ENCODE measurements at regions not wholly inside any gene's neighbourhood (a gene's known extent, or its start where the extent isn't known, plus 50 kb on each side); places are given as distances from the start of the nearest gene placed in this dataset.
"Not testable (repeated sequence)": the region's sequence is repeated elsewhere in the genome, so short reads cannot be mapped to it uniquely, and the experiment has no call there.

DNA sequence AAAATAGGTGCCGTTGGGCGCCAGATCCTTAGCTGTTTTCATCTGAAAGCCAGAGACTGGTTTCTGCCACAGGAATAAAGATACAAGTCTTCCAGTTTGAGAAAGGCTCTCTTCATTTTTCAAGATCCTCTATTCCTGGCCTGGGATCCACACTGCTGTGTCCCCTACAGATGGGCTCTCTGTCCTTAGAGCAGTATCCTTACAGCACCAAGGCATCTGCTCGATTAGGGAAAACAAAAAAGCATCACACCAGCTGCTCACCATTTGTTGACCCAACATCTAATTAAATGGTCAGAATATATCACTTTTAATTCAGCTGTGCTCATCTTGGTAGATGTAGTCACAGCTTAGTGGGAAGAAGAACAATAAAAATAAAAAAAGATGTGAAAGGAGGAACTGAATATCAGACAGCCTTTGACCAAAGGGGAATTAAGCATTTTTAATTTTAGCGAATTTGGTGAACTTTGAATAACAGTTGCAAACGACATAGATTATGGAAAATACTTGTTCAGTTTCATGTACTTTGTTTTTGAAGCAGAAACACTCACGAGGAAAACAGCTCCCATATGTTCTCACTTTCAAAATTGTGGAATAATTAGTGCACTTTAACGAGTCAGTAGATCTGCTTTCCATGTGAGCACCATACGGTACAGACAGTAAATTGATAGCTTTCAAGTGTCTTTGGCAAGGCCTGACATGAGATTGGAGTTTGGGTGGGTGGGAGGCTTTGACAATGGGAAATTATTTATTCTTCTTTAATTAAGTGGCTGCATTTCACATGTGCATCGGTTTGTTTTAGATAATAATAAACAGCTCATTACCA, 148.4 kb upstream of the CLNK start:
- 72 to 74% methylated on average over 7 to 9 of the region's 9 CpGs for WGBS, 2 donors (ENCODE audit: low coverage in 1 of 2)
- Histone ChIP-seq H3K4me3 (no peak overlapping the region), H3K27me3 (no peaks in the 10 kb centered on the region), H3K36me3 (no peaks in the 10 kb centered on the region), H3K4me1 (no peaks in the 10 kb centered on the region), H3K9me3 (no peaks in the 10 kb centered on the region), H3K27ac (no peak overlapping the region)
- TF ChIP-seq, protein P1, sequence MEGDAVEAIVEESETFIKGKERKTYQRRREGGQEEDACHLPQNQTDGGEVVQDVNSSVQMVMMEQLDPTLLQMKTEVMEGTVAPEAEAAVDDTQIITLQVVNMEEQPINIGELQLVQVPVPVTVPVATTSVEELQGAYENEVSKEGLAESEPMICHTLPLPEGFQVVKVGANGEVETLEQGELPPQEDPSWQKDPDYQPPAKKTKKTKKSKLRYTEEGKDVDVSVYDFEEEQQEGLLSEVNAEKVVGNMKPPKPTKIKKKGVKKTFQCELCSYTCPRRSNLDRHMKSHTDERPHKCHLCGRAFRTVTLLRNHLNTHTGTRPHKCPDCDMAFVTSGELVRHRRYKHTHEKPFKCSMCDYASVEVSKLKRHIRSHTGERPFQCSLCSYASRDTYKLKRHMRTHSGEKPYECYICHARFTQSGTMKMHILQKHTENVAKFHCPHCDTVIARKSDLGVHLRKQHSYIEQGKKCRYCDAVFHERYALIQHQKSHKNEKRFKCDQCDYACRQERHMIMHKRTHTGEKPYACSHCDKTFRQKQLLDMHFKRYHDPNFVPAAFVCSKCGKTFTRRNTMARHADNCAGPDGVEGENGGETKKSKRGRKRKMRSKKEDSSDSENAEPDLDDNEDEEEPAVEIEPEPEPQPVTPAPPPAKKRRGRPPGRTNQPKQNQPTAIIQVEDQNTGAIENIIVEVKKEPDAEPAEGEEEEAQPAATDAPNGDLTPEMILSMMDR (IDR thresholded peaks at IDR 0.05) = no peak
- TF ChIP-seq POLR2AphosphoS5 (IDR thresholded peaks at IDR 0.05) (no peak), EP300 (IDR thresholded peaks at IDR 0.05; ENCODE audit: low read depth) (no peak), POLR2A (IDR thresholded peaks at IDR 0.05) (no peak)
- intact Hi-C loops (cut with DNase I; ENCODE audit: low total_unique reads) = no loop called here
- in situ Hi-C loops (cut with MboI; ENCODE audit: low pct_ligation_motif_present in 1 of 4, low pct_unique_long_range_greater_than_20kb in 1 of 4, low sequenced_read_pairs in 3 of 4) = no loop called here
- DNase-seq = no peak

DNA sequence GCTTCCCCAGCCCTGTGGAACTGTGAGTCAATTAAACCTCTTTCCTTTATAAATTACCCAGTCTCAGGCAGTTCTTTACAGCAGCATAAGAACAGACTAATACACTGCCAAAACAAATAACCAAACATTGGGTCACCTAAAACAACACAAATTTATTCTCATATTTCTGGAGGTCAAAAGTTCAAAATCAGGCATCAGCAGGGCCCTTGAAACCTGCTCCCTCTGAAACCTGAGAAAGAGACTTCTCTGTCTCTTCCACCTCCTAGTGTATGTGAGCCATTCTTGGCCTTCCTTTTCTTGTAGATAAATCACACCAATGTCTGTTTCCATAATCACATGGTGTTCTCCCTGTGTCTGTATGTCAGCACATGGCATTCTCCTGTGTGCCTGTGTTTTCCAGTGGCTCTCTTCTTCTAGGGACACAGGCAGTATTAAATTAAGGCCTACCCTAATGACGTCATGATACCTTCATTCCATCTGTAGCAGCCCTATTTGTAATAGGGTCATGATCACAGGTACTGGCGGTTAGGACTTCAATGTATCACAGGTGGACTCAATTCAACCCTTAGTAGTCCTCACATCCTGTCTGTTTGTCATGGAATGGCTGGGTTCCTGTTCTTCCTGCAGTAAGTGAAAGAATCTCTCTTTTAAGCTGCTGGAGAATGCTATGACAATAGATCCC, 147.3 kb upstream of the CLNK start:
- no peaks in the 10 kb centered on the region for H3K27me3 ChIP-seq
- in situ Hi-C loops (cut with MboI; ENCODE audit: low pct_ligation_motif_present in 1 of 4, low pct_unique_long_range_greater_than_20kb in 1 of 4, low sequenced_read_pairs in 3 of 4) (no loop called here), intact Hi-C loops (cut with DNase I; ENCODE audit: low total_unique reads) (no loop called here)
- no peak for DNase-seq
- H3K4me3 ChIP-seq = no peak overlapping the region
- no peaks in the 10 kb centered on the region for H3K4me1 ChIP-seq
- TF ChIP-seq POLR2A (IDR thresholded peaks at IDR 0.05) = no peak
- TF ChIP-seq, protein P1 (IDR thresholded peaks at IDR 0.05) = no peak
- no peak for TF ChIP-seq POLR2AphosphoS5 (IDR thresholded peaks at IDR 0.05)
- no peak for TF ChIP-seq EP300 (IDR thresholded peaks at IDR 0.05; ENCODE audit: low read depth)
- H3K9me3 ChIP-seq = no peaks in the 10 kb centered on the region
- WGBS, 2 donors (ENCODE audit: low coverage in 1 of 2) = 60 to 87% methylated on average over 1 to 2 of the region's 2 CpGs
- H3K36me3 ChIP-seq = no peaks in the 10 kb centered on the region
- no peak overlapping the region for H3K27ac ChIP-seq

DNA sequence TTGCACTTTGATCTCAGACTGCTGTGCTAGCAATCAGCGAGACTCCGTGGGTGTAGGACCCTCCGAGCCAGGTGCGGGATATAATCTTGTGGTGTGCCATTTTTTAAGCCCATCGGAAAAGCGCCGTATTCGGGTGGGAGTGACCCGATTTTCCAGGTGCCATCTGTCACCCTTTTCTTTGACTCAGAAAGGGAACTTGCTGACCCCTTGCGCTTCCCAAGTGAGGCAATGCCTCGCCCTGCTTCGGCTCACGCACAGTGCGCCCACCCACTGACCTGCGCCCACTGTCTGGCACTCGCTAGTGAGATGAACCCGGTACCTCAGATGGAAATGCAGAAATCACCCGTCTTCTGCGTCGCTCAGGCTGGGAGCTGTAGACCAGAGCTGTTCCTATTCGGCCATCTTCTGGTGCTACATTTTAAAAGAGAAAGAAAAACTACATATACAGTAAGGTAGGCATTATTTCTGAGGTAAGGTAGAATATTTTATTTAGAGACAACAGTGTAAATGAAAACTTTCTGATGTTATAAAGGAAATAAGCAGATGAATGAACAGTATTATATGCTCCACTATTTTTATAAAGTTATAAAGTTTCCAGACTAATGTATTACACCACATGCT, 144.5 kb upstream of the CLNK start:
- H3K27me3 ChIP-seq; H3K27ac ChIP-seq; H3K4me1 ChIP-seq; intact Hi-C loops (cut with DNase I; ENCODE audit: low total_unique reads); H3K4me3 ChIP-seq; H3K36me3 ChIP-seq; H3K9me3 ChIP-seq; DNase-seq; in situ Hi-C loops (cut with MboI; ENCODE audit: low pct_ligation_motif_present in 1 of 4, low pct_unique_long_range_greater_than_20kb in 1 of 4, low sequenced_read_pairs in 3 of 4): not testable (repeated sequence)
- 84 to 100% methylated on average over 1 to 21 of the region's 21 CpGs for whole genome bisulfite sequencing, 2 donors (ENCODE audit: low coverage in 1 of 2)

DNA sequence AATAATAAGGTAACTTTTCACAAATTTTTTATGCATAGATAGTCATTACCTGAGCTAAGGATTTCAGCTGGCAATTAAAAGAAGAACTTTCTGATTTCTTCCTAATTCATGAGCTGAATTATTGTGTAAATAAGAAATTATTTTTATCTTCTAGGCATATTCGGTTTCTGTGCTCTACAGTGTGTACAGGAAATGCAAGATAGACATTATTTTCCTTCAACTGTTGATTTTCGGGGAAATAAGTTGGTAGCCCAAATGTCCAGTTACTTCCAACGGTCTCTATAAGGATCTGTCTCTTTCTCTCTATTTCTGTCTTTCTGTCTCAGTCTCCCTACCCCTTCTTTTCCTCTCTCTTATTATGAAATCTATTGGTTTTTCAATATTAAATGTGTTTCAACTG, 137.3 kb upstream of the CLNK start:
- in situ Hi-C loops (cut with MboI; ENCODE audit: low pct_ligation_motif_present in 1 of 4, low pct_unique_long_range_greater_than_20kb in 1 of 4, low sequenced_read_pairs in 3 of 4) = no loop called here
- no peaks in the 10 kb centered on the region for H3K27me3 ChIP-seq
- DNase-seq = no peak
- H3K36me3 ChIP-seq = no peaks in the 10 kb centered on the region
- WGBS, 2 donors (ENCODE audit: low coverage in 1 of 2) = 88 to 96% methylated on average over 3 of the region's 3 CpGs
- TF ChIP-seq EP300 (IDR thresholded peaks at IDR 0.05; ENCODE audit: low read depth) (no peak), POLR2AphosphoS5 (IDR thresholded peaks at IDR 0.05) (no peak), POLR2A (IDR thresholded peaks at IDR 0.05) (no peak)
- TF ChIP-seq, protein P1 (IDR thresholded peaks at IDR 0.05) = no peak
- no peaks in the 10 kb centered on the region for H3K4me1 ChIP-seq
- H3K27ac ChIP-seq = no peak overlapping the region
- H3K9me3 ChIP-seq = no peaks in the 10 kb centered on the region
- intact Hi-C loops (cut with DNase I; ENCODE audit: low total_unique reads) = no loop called here
- no peak overlapping the region for H3K4me3 ChIP-seq
